Esophagus squamous epithelium (tissue), 4 donors: ENCODE measurements at regions not wholly inside any gene's neighbourhood (a gene's known extent, or its start where the extent isn't known, plus 50 kb on each side); places are given as distances from the start of the nearest gene placed in this dataset.

Experiments
- CTCF ChIP-seq, 6 experiments: fragments of 450-650 bp in 4 of 6; fragments of 200-600 bp in 2 of 6; sonication (generic) in 2 of 6; IDR thresholded peaks; one replicate each; pipeline ENCODE4 v1.5.1; 2016 to 2019; ENCODE audit warnings: antibody characterized with exemption in 6 of 6, mild to moderate bottlenecking in 4 of 6, moderate library complexity in 4 of 6
- POLR2A ChIP-seq, 4 donors: fragments of 450-650 bp; IDR thresholded peaks; one replicate each; pipeline ENCODE4 v1.6.1; 2017; ENCODE audit warnings: antibody characterized with exemption in 4 of 4, mild to moderate bottlenecking in 4 of 4, moderate library complexity in 3 of 4

GRCh38 chr2:176744146-176744545 is 468.4 kb upstream of the HNRNPA3 start:
- no peak for TF ChIP-seq CTCF (IDR thresholded peaks at IDR 0.05)
- no peak for TF ChIP-seq POLR2A (IDR thresholded peaks at IDR 0.05)
